ENCODE measurements at regions not wholly inside any gene's neighbourhood (a gene's known extent, or its start where the extent isn't known, plus 50 kb on each side); places are given as distances from the start of the nearest gene placed in this dataset.

GRCh38 chr21:27393726-27394125 is 426.8 kb upstream of the ADAMTS5 start:
- 91 to 94% methylated on average over 3 of the region's 3 CpGs for WGBS, 2 donors
- DNase-seq: no peak
- TF ChIP-seq, protein P1, sequence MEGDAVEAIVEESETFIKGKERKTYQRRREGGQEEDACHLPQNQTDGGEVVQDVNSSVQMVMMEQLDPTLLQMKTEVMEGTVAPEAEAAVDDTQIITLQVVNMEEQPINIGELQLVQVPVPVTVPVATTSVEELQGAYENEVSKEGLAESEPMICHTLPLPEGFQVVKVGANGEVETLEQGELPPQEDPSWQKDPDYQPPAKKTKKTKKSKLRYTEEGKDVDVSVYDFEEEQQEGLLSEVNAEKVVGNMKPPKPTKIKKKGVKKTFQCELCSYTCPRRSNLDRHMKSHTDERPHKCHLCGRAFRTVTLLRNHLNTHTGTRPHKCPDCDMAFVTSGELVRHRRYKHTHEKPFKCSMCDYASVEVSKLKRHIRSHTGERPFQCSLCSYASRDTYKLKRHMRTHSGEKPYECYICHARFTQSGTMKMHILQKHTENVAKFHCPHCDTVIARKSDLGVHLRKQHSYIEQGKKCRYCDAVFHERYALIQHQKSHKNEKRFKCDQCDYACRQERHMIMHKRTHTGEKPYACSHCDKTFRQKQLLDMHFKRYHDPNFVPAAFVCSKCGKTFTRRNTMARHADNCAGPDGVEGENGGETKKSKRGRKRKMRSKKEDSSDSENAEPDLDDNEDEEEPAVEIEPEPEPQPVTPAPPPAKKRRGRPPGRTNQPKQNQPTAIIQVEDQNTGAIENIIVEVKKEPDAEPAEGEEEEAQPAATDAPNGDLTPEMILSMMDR (IDR thresholded peaks at IDR 0.05): no peak
- H3K36me3 ChIP-seq: no peaks in the 10 kb centered on the region
- intact Hi-C loops (cut with DNase I): no loop called here
- H3K4me3 ChIP-seq: no peak overlapping the region
- H3K27ac ChIP-seq: no peak overlapping the region
- peaks cover 0 to 12% (median 0%) of the 10 kb centered on the region in 9 donors for H3K4me1 ChIP-seq
- H3K27me3 ChIP-seq: no peaks in the 10 kb centered on the region
- no peaks in the 10 kb centered on the region for H3K9me3 ChIP-seq
- ATAC-seq: no peak

DNA sequence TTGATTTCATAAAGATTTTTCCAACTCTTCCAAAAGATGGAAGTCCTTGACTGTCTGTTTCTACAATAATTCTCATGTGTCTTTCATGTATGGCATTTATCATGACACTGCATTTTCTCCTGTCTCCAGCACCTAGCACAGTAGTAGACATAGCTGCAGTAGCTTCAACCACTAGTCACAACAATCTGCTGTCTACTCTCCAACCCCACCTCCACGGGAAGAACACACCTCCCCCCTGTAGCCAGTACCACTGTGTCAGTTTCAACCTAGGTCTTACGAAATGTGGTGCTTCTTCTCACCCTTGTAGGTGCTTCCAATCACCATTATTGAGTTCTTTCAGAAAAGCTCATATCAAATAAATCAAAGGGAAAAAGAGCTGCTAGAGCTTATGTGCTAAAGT is 425.1 kb upstream of the ADAMTS5 start:
- no peak overlapping the region for H3K4me3 ChIP-seq
- H3K27ac ChIP-seq: no peak overlapping the region
- WGBS, 2 donors: 80 to 83% methylated on average over 2 of the region's 2 CpGs
- intact Hi-C loops (cut with DNase I): no loop called here
- no peaks in the 10 kb centered on the region for H3K27me3 ChIP-seq
- TF ChIP-seq, protein P1 (IDR thresholded peaks at IDR 0.05): no peak
- peaks cover 0 to 2% (median 0%) of the 10 kb centered on the region in 11 donors for H3K9me3 ChIP-seq
- ATAC-seq (no peak), DNase-seq (no peak)
- peaks cover 0 to 12% (median 0%) of the 10 kb centered on the region in 9 donors for H3K4me1 ChIP-seq
- H3K36me3 ChIP-seq: no peaks in the 10 kb centered on the region

DNA sequence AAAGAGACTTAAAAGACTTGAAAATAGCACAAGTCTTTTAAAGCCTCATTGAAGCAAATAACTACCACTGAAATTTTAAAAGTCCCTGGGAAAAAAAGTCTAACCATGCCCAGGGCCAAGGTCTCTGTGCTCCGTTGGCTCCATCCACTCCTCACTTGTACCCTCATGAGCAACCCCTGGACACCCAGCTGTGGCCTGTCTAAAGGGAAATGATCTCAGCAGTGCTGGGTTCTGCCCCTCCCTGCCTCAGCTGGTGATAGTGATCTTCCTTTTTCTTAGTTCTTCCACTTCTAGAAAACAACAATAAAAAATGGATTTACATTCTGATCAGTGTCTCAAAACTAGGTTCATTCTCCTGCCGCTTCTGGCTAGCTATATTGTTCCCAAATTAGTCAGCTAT is 423.5 kb upstream of the ADAMTS5 start:
- Histone ChIP-seq H3K36me3 (no peaks in the 10 kb centered on the region), H3K27me3 (no peaks in the 10 kb centered on the region), H3K27ac (peak overlapping the region in 1 of 10 donors; percentile 29), H3K4me1 (peaks cover 0 to 12% (median 0%) of the 10 kb centered on the region in 9 donors), H3K9me3 (peaks cover 0 to 13% (median 0%) of the 10 kb centered on the region in 11 donors), H3K4me3 (no peak overlapping the region)
- DNase-seq (no peak), ATAC-seq (peak in 3 of 8 donors; percentile 59 to 81 (median 62))
- intact Hi-C loops (cut with DNase I): no loop called here
- TF ChIP-seq, protein P1 (IDR thresholded peaks at IDR 0.05): no peak
- WGBS, 2 donors: 65 to 78% methylated on average over 2 of the region's 2 CpGs

- Histone ChIP-seq H3K27me3 (no peaks in the 10 kb centered on the region), H3K9me3 (peaks cover 0 to 27% (median 0%) of the 10 kb centered on the region in 11 donors), H3K4me1 (peaks cover 0 to 12% (median 0%) of the 10 kb centered on the region in 9 donors), H3K27ac (peak overlapping the region in 2 of 10 donors; percentile 22 to 35), H3K4me3 (no peak overlapping the region), H3K36me3 (no peaks in the 10 kb centered on the region)
- ATAC-seq (peak in 2 of 8 donors; percentile 75 to 79), DNase-seq (no peak)
- intact Hi-C loops (cut with DNase I): no loop called here
- TF ChIP-seq, protein P1 (IDR thresholded peaks at IDR 0.05): no peak
- WGBS, 2 donors: 72 to 80% methylated on average over 2 of the region's 2 CpGs
Measured at GRCh38 chr21:27388825-27389224, 421.9 kb upstream of the ADAMTS5 start.

Measured in heart right ventricle (tissue), 16 donors.